Panc1 (cell line): ENCODE measurements at regions not wholly inside any gene's neighbourhood (a gene's known extent, or its start where the extent isn't known, plus 50 kb on each side); places are given as distances from the start of the nearest gene placed in this dataset.

ENCODE experiments used
- ATAC-seq: fragments of 200-7000 bp; cut with Tn5 transposase; 2 replicates; pipeline ENCODE4 v1.9.1; 2020; ENCODE audit warnings: mild to moderate bottlenecking, moderate library complexity
- BruUV-seq: library from RNA; stranded (reverse); fragments of 400-500 nt; replicated peaks from 2 replicates; lab custom pipeline; 2021; lab: Mats Ljungman, UMichigan
- CTCF ChIA-PET: fragments of 300-600 bp; sonication (Branson Sonifier 250); formaldehyde crosslinking; loops from one replicate; lab custom pipeline; 2022; ENCODE audit warnings: antibody characterized with exemption; lab: Charles Lee
- POLR2A ChIA-PET: fragments of 300-600 bp; sonication (Branson Sonifier 250); formaldehyde crosslinking; loops from one replicate; lab custom pipeline; 2022; ENCODE audit warnings: antibody characterized with exemption; lab: Charles Lee
- DNase-seq: peaks from one replicate; pipeline ENCODE4 v3.0.0-alpha.2; 2010; ENCODE audit warnings: low read depth, low spot score
- H3K27ac ChIP-seq: 2 replicates; pipeline ENCODE4 v1.5.1; 2011; ENCODE audit warnings: mild to moderate bottlenecking, low read length, inconsistent platforms
- H3K27me3 ChIP-seq: fragments of 200-500 bp; sonication (Bioruptor generic); 2 replicates; pipeline ENCODE4 v1.6.0; 2014; ENCODE audit warnings: low read length, inconsistent platforms; ENCODE audit not compliant: control insufficient read depth, insufficient read depth
- H3K36me3 ChIP-seq: fragments of 200-500 bp; sonication (Bioruptor generic); 2 replicates; pipeline ENCODE4 v1.5.1; 2014; ENCODE audit warnings: inconsistent platforms, mild to moderate bottlenecking, low read length, moderate library complexity; ENCODE audit not compliant: control insufficient read depth, insufficient read depth
- H3K4me1 ChIP-seq: 2 replicates; pipeline ENCODE4 v1.5.1; 2011; ENCODE audit warnings: inconsistent platforms, mild to moderate bottlenecking, low read length, moderate library complexity; ENCODE audit not compliant: control insufficient read depth, insufficient read depth
- H3K4me3 ChIP-seq, 2 experiments: 2 replicates each; pipeline ENCODE4 v1.5.1; 2011 to 2012; ENCODE audit warnings: low read depth in 2 of 2, low read length in 2 of 2, mild to moderate bottlenecking in 2 of 2, inconsistent platforms in 1 of 2, moderate library complexity in 1 of 2
- H3K9me3 ChIP-seq: fragments of 200-500 bp; sonication (Bioruptor generic); 2 replicates; pipeline ENCODE4 v1.5.1; 2014; ENCODE audit warnings: low read depth, mild to moderate bottlenecking, inconsistent platforms, low read length, moderate library complexity; ENCODE audit not compliant: control insufficient read depth, insufficient read depth
- CTCF ChIP-seq: fragments of 450-650 bp; IDR thresholded peaks from 2 replicates; pipeline ENCODE4 v1.5.1; 2017; ENCODE audit warnings: mild to moderate bottlenecking
- POLR2AphosphoS5 ChIP-seq: IDR thresholded peaks from 2 replicates; pipeline ENCODE4 v1.6.1; 2012; ENCODE audit warnings: mild to moderate bottlenecking, low read depth, low read length, moderate library complexity
- REST ChIP-seq, 2 experiments: IDR thresholded peaks; 2 replicates each; pipeline ENCODE4 v1.6.1; 2011 to 2012; ENCODE audit warnings: low read depth in 2 of 2, control low read depth in 1 of 2, low read length in 1 of 2, mild to moderate bottlenecking in 1 of 2, moderate library complexity in 1 of 2; ENCODE audit not compliant: insufficient read depth in 1 of 2
- SIN3A ChIP-seq: IDR thresholded peaks from 2 replicates; pipeline ENCODE4 v1.6.1; 2012; ENCODE audit warnings: low read depth, mild to moderate bottlenecking, low read length, moderate library complexity, borderline replicate concordance; ENCODE audit not compliant: insufficient read depth
- TCF7L2 ChIP-seq: IDR thresholded peaks from 2 replicates; pipeline ENCODE4 v1.6.1; 2011; ENCODE audit warnings: mild to moderate bottlenecking, low read depth, low read length, inconsistent platforms
- in situ Hi-C: cut with HindIII; loops from 2 replicates; pipeline ENCODE4 v1.10.0; 2016; ENCODE audit warnings: low sequenced_read_pairs, low pct_unique_long_range_greater_than_20kb
- intact Hi-C: fragments of 100-400 bp; cut with micrococcal nuclease; formaldehyde crosslinking; loops from one replicate; pipeline ENCODE4 v1.10.0; 2022; ENCODE audit not compliant: unreplicated experiment

- ATAC-seq (no peak), DNase-seq (no peak)
- peak overlapping the region; percentile 89 for H3K27ac ChIP-seq
- no peaks in the 10 kb centered on the region for H3K36me3 ChIP-seq
- H3K4me3 ChIP-seq, result no peak overlapping the region
- in situ Hi-C loops (no loop called here), intact Hi-C loops (no loop called here)
- peaks cover 29% of the 10 kb centered on the region; the same call in 1 of the 2 replicates for H3K9me3 ChIP-seq
- BruUV-seq, result no TSS peak
- ChIA-PET POLR2A (no interaction called here), CTCF (no interaction called here)
- H3K4me1 ChIP-seq, result peaks cover 41% of the 10 kb centered on the region
- no peaks in the 10 kb centered on the region for H3K27me3 ChIP-seq
- TF ChIP-seq CTCF (no peak), SIN3A (no peak), REST (IDR thresholded peaks at IDR 0.05; ENCODE audit: insufficient read depth in 1 of 2, low read depth in 2 of 2, low read length in 1 of 2) (no peak), TCF7L2 (no peak), POLR2AphosphoS5 (no peak)
Observed at GRCh38 chr12:75764091-75764841, 252.9 kb upstream of the KRR1 start.

- no TSS peak for BruUV-seq
- DNase-seq, result no peak
- H3K27me3 ChIP-seq, result no peaks in the 10 kb centered on the region
- H3K4me1 ChIP-seq, result peaks cover 24% of the 10 kb centered on the region
- POLR2A ChIA-PET, result interaction anchor here (0.6 kb wide), 1 partner anchor 116 kb away, joined by 4 read pairs; no protein-coding TSS in a partner anchor
- H3K27ac ChIP-seq, result peak overlapping the region; percentile 89
- CTCF ChIA-PET, result no interaction called here
- no peak; the same call in 1 of the 2 replicates for ATAC-seq
- H3K9me3 ChIP-seq, result peaks cover 28% of the 10 kb centered on the region; the same call in 1 of the 2 replicates
- H3K4me3 ChIP-seq, result no peak overlapping the region
- TF ChIP-seq REST (IDR thresholded peaks at IDR 0.05; ENCODE audit: insufficient read depth in 1 of 2, low read depth in 2 of 2, low read length in 1 of 2) (no peak), POLR2AphosphoS5 (no peak), CTCF (no peak), TCF7L2 (no peak), SIN3A (no peak)
- in situ Hi-C loops (no loop called here), intact Hi-C loops (no loop called here)
- H3K36me3 ChIP-seq, result no peaks in the 10 kb centered on the region
Observed at GRCh38 chr12:75760573-75761294, 249.3 kb upstream of the KRR1 start.
